ENCODE measurements at regions not wholly inside any gene's neighbourhood (a gene's known extent, or its start where the extent isn't known, plus 50 kb on each side); places are given as distances from the start of the nearest gene placed in this dataset.

DNA sequence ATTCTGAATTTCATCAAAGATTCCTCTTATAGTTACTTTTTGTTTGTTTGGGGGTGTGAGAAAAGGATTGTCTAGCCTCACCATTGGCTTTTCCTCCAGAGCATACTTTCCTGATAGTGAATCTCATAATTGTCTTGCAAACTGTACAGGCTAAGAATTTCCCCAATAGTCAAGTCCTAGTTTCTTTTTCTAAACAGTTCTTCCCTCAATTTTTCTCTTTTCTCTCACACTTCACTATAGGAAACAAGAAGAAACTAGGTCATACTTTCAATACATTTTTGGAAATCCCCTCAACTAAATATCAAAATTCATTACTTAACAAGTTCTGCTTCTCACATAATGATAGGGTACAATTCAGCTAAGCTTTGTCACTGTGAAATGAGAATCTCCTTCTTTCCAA is 241.9 kb downstream of the IL20RB start:
- H3K27ac ChIP-seq (ENCODE audit: extremely low read length, insufficient read depth, low read length): no peak overlapping the region
- no TSS peak for BruUV-seq (replicated peaks)
- no peaks in the 10 kb centered on the region for H4K20me1 ChIP-seq (ENCODE audit: insufficient read depth, low read length)
- intact Hi-C loops (cut with micrococcal nuclease; ENCODE audit: unreplicated experiment): no loop called here
- FAIRE-seq: no peak
- H3K9ac ChIP-seq (ENCODE audit: insufficient read depth, low read depth, low read length): no peak overlapping the region
- H3K9me3 ChIP-seq (ENCODE audit: low read length): no peaks in the 10 kb centered on the region
- in situ Hi-C loops (cut with HindIII; ENCODE audit: extremely low pct_ligation_motif_present, low pct_unique_long_range_greater_than_20kb): no loop called here
- no peaks in the 10 kb centered on the region for H3K27me3 ChIP-seq (ENCODE audit: control insufficient read depth in 1 of 2, insufficient read depth in 2 of 2, low read length in 2 of 2)
- no peaks in the 10 kb centered on the region for H3K4me1 ChIP-seq (ENCODE audit: insufficient read depth, low read length)
- H3K79me2 ChIP-seq (ENCODE audit: insufficient read depth, low read length): no peaks in the 10 kb centered on the region
- H3K4me2 ChIP-seq (ENCODE audit: low read depth, low read length): no peak overlapping the region
- no peak for ATAC-seq
- ChIA-PET CTCF (ENCODE audit: low intra/inter-chr PET ratio, low total read pairs) (no interaction called here), POLR2A (no interaction called here)
- H3K36me3 ChIP-seq (replicated peaks in 1 of 2; ENCODE audit: control insufficient read depth in 1 of 2, insufficient read depth in 2 of 2, low read length in 2 of 2): no peaks in the 10 kb centered on the region
- DNase-seq (ENCODE audit: low spot score): no peak
- no peak overlapping the region for H3K4me3 ChIP-seq (replicated peaks in 1 of 3; ENCODE audit: insufficient read depth in 1 of 3, low read depth in 2 of 3, low read length in 3 of 3)
- H2AFZ ChIP-seq (ENCODE audit: low read length): no peak overlapping the region
- TF ChIP-seq ZNF713 (CRISPR knock-in tag; IDR thresholded peaks at IDR 0.05) (no peak), ZNF891 (CRISPR knock-in tag; IDR thresholded peaks at IDR 0.05) (no peak), ZNF788 (CRISPR knock-in tag; IDR thresholded peaks at IDR 0.05; ENCODE audit: borderline replicate concordance) (no peak), ARNT2 (CRISPR knock-in tag; IDR thresholded peaks at IDR 0.05; ENCODE audit: low read depth) (no peak), FOXO1 (CRISPR knock-in tag; IDR thresholded peaks at IDR 0.05) (no peak), ZNF607 (CRISPR knock-in tag; IDR thresholded peaks at IDR 0.05; ENCODE audit: borderline replicate concordance) (no peak), NKX3-1 (CRISPR knock-in tag; IDR thresholded peaks at IDR 0.05) (no peak), ZMYM2 (CRISPR knock-in tag; IDR thresholded peaks at IDR 0.05) (no peak), HIVEP1 (CRISPR knock-in tag; IDR thresholded peaks at IDR 0.05) (no peak), PAF1 (CRISPR knock-in tag; IDR thresholded peaks at IDR 0.05) (no peak), ZNF747 (CRISPR knock-in tag; IDR thresholded peaks at IDR 0.05; ENCODE audit: borderline replicate concordance) (no peak), ZNF337 (CRISPR knock-in tag; IDR thresholded peaks at IDR 0.05; ENCODE audit: borderline replicate concordance, low read depth) (no peak), RFX1 (IDR thresholded peaks at IDR 0.05) (no peak)
- TF ChIP-seq, protein P1, sequence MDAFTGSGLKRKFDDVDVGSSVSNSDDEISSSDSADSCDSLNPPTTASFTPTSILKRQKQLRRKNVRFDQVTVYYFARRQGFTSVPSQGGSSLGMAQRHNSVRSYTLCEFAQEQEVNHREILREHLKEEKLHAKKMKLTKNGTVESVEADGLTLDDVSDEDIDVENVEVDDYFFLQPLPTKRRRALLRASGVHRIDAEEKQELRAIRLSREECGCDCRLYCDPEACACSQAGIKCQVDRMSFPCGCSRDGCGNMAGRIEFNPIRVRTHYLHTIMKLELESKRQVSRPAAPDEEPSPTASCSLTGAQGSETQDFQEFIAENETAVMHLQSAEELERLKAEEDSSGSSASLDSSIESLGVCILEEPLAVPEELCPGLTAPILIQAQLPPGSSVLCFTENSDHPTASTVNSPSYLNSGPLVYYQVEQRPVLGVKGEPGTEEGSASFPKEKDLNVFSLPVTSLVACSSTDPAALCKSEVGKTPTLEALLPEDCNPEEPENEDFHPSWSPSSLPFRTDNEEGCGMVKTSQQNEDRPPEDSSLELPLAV (CRISPR knock-in tag; conservative IDR thresholded peaks at IDR 0.05; ENCODE audit: low read depth): no peak
- TF ChIP-seq, protein P2, sequence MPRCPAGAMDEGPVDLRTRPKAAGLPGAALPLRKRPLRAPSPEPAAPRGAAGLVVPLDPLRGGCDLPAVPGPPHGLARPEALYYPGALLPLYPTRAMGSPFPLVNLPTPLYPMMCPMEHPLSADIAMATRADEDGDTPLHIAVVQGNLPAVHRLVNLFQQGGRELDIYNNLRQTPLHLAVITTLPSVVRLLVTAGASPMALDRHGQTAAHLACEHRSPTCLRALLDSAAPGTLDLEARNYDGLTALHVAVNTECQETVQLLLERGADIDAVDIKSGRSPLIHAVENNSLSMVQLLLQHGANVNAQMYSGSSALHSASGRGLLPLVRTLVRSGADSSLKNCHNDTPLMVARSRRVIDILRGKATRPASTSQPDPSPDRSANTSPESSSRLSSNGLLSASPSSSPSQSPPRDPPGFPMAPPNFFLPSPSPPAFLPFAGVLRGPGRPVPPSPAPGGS (CRISPR knock-in tag; IDR thresholded peaks at IDR 0.05): no peak
- TF ChIP-seq, protein P3, sequence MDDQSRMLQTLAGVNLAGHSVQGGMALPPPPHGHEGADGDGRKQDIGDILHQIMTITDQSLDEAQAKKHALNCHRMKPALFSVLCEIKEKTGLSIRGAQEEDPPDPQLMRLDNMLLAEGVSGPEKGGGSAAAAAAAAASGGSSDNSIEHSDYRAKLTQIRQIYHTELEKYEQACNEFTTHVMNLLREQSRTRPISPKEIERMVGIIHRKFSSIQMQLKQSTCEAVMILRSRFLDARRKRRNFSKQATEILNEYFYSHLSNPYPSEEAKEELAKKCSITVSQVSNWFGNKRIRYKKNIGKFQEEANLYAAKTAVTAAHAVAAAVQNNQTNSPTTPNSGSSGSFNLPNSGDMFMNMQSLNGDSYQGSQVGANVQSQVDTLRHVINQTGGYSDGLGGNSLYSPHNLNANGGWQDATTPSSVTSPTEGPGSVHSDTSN (CRISPR knock-in tag; IDR thresholded peaks at IDR 0.05; ENCODE audit: borderline replicate concordance): no peak
- TF ChIP-seq, protein P4, sequence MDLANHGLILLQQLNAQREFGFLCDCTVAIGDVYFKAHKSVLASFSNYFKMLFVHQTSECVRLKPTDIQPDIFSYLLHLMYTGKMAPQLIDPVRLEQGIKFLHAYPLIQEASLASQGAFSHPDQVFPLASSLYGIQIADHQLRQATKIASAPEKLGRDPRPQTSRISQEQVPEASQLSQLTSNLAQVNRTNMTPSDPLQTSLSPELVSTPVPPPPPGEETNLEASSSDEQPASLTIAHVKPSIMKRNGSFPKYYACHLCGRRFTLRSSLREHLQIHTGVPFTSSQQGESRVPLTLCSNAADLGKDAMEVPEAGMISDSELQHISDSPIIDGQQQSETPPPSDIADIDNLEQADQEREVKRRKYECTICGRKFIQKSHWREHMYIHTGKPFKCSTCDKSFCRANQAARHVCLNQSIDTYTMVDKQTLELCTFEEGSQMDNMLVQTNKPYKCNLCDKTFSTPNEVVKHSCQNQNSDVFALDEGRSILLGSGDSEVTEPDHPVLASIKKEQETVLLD (CRISPR knock-in tag; IDR thresholded peaks at IDR 0.05; ENCODE audit: low read depth): no peak
- TF ChIP-seq, protein P5, sequence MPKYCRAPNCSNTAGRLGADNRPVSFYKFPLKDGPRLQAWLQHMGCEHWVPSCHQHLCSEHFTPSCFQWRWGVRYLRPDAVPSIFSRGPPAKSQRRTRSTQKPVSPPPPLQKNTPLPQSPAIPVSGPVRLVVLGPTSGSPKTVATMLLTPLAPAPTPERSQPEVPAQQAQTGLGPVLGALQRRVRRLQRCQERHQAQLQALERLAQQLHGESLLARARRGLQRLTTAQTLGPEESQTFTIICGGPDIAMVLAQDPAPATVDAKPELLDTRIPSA (CRISPR knock-in tag; IDR thresholded peaks at IDR 0.05; ENCODE audit: borderline replicate concordance): no peak
- TF ChIP-seq, protein P6, sequence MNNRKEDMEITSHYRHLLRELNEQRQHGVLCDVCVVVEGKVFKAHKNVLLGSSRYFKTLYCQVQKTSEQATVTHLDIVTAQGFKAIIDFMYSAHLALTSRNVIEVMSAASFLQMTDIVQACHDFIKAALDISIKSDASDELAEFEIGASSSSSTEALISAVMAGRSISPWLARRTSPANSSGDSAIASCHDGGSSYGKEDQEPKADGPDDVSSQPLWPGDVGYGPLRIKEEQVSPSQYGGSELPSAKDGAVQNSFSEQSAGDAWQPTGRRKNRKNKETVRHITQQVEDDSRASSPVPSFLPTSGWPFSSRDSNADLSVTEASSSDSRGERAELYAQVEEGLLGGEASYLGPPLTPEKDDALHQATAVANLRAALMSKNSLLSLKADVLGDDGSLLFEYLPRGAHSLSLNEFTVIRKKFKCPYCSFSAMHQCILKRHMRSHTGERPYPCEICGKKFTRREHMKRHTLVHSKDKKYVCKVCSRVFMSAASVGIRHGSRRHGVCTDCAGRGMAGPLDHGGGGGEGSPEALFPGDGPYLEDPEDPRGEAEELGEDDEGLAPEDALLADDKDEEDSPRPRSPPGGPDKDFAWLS (CRISPR knock-in tag; IDR thresholded peaks at IDR 0.05; ENCODE audit: borderline replicate concordance): no peak

Data from HepG2 (cell line).